ENCODE measurements at regions not wholly inside any gene's neighbourhood (a gene's known extent, or its start where the extent isn't known, plus 50 kb on each side); places are given as distances from the start of the nearest gene placed in this dataset.
"Not testable (repeated sequence)": the region's sequence is repeated elsewhere in the genome, so short reads cannot be mapped to it uniquely, and the experiment has no call there.

- no peak for DNase-seq
Measured at GRCh38 chr12:22812531-22812930, 187.6 kb downstream of the ETNK1 start.

- no peak for DNase-seq
Measured at GRCh38 chr12:22821985-22822384, 197.0 kb downstream of the ETNK1 start.

GRCh38 chr12:22826026-22826425 is 201.1 kb downstream of the ETNK1 start:
- DNase-seq: no peak

- DNase-seq: not testable (repeated sequence)
Measured at GRCh38 chr12:22826446-22826981, 201.5 kb downstream of the ETNK1 start.

GRCh38 chr12:22828066-22828465 is 203.1 kb downstream of the ETNK1 start:
- DNase-seq: no peak

GRCh38 chr12:22835431-22835830 is 210.5 kb downstream of the ETNK1 start:
- no peak for DNase-seq

- DNase-seq: no peak
Measured at GRCh38 chr12:22850185-22850584, 225.2 kb downstream of the ETNK1 start.

GRCh38 chr12:22851532-22851931 is 226.6 kb downstream of the ETNK1 start:
- no peak for DNase-seq

GRCh38 chr12:22855456-22855855 is 230.5 kb downstream of the ETNK1 start:
- DNase-seq: no peak

- no peak for DNase-seq
Measured at GRCh38 chr12:22856178-22856577, 231.2 kb downstream of the ETNK1 start.

GRCh38 chr12:22858849-22859570 is 234.0 kb downstream of the ETNK1 start:
- DNase-seq: no peak

GRCh38 chr12:22860926-22861325 is 236.0 kb downstream of the ETNK1 start:
- DNase-seq: no peak

GRCh38 chr12:22865822-22866221 is 240.9 kb downstream of the ETNK1 start:
- DNase-seq: no peak

GRCh38 chr12:22866406-22866805 is 241.4 kb downstream of the ETNK1 start:
- no peak for DNase-seq

- no peak for DNase-seq
Measured at GRCh38 chr12:22874151-22874550, 249.2 kb downstream of the ETNK1 start.

GRCh38 chr12:22876262-22876661 is 251.3 kb downstream of the ETNK1 start:
- no peak for DNase-seq

GRCh38 chr12:22879203-22879602 is 254.2 kb downstream of the ETNK1 start:
- no peak for DNase-seq

- no peak for DNase-seq
Measured at GRCh38 chr12:22880331-22880730, 255.4 kb downstream of the ETNK1 start.

- no peak for DNase-seq
Measured at GRCh38 chr12:22880807-22881206, 255.8 kb downstream of the ETNK1 start.

GRCh38 chr12:22881878-22882385 is 257.0 kb downstream of the ETNK1 start:
- no peak for DNase-seq

- DNase-seq: no peak
Measured at GRCh38 chr12:22882559-22882958, 257.6 kb downstream of the ETNK1 start.

GRCh38 chr12:22893878-22894277 is 268.9 kb downstream of the ETNK1 start:
- no peak for DNase-seq

GRCh38 chr12:22899184-22899583 is 274.2 kb downstream of the ETNK1 start:
- no peak for DNase-seq

GRCh38 chr12:22900401-22900800 is 275.4 kb downstream of the ETNK1 start:
- DNase-seq: no peak

GRCh38 chr12:22904485-22904884 is 279.5 kb downstream of the ETNK1 start:
- no peak for DNase-seq

All from CD4-positive, alpha-beta T cell treated with Interferon gamma for 1 hour (primary cell).